GM19239 (cell line): ENCODE measurements at regions not wholly inside any gene's neighbourhood (a gene's known extent, or its start where the extent isn't known, plus 50 kb on each side); places are given as distances from the start of the nearest gene placed in this dataset.

Experiments used
- DNase-seq: peaks from one replicate; pipeline ENCODE4 v3.0.0; 2011; ENCODE audit warnings: low spot score; ENCODE audit not compliant: insufficient read length
- FAIRE-seq: peaks from 2 replicates; lab custom pipeline; 2011; peaks lifted over from hg19 to GRCh38; lab: Jason Lieb, UNC

DNA sequence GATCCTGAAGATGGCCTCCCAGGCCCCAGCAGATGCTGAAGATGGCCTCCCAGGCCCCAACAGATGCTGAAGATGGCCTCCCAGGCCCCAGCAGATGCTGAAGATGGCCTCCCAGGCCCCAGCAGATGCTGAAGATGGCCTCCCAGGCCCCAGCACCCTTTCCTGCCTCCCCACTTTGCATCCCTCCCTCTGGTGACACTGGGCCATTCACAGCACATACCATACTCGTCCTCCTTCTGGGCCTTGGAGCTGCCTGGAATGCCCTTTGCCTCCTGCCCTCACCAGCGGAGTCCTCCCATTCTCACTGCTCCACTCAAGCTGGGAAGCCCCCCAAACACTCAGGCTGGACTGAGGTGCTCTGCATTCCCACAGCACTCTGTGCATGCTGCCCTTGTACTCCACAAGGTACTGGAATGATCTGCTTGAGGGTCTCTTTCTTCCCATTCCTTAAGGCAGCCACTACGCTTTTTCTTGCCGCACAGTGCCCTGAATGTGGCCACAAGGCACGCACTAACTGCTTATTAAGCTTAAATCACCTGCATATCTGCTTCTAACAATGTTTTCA lies 550.0 kb downstream of the BNC2 start:
- DNase-seq (no peak), FAIRE-seq (no peak)

DNA sequence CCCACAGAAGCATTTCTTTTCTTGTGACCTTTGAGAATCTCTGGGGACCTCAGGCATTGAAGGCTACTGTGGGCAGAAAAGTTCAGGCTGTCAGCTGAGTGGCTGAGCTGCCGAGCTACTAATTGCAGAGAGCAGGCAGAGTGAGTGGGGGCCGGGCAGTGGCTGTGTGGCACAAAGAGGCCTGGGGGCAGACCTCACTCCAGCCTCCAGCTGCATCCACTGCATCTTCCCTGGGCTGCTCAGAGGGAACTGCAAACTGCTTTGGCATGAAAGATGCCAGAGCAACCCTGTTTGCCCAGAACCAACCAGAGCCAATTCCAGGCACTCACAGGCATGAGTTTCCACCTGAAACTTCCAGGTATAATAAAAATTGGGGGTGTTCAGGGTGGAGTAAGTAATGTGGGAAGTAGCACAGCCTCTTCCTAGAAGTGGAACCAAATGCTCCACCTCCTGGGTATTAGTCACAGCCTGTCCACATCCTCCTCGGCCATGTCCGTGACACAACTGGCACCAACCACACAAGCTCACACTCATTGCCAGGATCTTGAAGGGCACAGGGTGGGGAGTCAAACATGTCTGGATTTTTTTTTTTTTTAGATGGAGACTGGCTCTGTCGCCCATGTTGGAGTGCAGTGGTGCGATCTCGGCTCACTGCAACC lies 548.9 kb downstream of the BNC2 start:
- FAIRE-seq (no peak), DNase-seq (no peak)

DNA sequence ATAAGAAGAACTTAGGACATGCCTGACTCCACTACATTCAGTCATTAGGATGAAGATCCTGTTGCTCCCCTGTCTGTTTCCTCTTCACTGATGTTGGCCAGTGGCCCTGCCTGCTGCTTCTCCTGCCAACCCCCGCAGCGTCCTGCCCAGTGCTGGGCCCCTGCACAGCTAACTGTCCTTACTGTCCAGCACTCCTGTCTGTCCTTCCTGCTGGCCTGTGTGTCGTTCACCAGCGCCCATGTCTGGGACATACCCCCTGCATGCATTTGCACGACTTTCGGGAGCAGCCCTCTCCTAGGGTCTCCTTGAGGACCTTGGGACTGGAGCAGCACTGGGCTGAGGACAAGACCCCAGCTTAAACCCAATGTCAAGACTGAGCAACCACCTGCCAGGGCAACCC lies 547.6 kb downstream of the BNC2 start:
- FAIRE-seq: no peak
- DNase-seq: no peak

DNA sequence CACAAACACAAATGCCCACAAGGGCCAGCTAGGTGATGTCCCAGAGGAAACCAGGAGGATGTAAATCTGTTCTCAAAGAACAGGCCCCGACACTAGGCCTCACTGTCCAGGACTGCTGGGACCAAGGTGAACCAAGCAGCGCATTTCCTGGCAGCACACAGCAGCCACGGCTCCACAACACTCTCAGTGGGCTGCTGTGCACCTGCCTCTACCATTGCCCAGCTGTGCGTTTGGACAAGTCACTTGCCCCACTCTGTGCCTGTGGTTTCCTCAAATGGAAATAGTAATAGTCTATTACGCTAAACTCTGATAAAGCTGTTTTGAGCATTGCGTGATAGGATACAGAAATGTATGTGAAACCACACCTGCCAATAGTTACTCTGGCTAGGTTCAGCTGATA lies 544.5 kb downstream of the BNC2 start:
- FAIRE-seq (no peak), DNase-seq (no peak)

DNA sequence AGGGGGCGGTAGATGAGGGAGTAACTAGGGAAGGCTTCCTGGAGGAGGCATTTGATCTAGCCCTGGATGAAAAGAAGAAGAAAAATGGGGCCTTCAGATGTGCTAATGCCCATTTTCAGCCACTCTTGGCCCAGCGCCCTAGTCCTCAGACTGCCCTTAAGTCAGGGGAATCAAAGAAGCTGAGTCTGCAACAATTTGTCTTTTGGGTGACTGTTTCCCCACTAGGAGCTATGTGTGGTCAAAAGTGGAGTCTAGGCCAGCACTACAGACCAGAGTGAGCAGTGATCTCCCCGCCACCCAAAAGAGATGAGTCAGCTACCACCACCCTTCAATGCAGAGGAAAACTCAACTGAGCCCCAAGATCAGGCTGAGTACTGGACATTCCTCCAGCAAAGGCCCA lies 542.1 kb downstream of the BNC2 start:
- FAIRE-seq: no peak

GRCh38 chr9:16329671-16330113 lies 540.8 kb downstream of the BNC2 start:
- no peak for DNase-seq
- no peak for FAIRE-seq

More for the DNA sequence above, 542.1 kb downstream of the BNC2 start:
- DNase-seq: no peak

GRCh38 chr9:16331031-16331430 lies 539.4 kb downstream of the BNC2 start:
- DNase-seq (no peak), FAIRE-seq (no peak)

DNA sequence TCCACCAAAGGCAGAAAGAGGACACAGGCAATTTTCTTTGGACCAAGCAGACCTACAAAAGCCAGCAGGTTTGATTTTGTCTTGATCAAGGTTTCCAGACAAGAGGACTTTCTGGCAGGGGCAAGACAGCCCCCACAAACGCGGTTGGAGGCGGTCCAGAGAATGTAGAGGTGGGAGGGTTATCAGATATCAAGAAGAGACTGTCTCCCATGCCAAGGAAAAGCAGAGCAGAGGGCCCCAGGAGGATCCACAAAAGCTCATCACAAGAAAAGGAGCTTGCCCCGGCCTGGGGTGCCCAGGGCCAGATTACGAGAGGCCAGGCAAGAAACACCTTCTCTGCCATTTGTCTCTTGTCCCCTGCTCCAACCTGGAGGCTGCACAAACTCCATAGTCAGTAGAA lies 538.9 kb downstream of the BNC2 start:
- DNase-seq (no peak), FAIRE-seq (no peak)

DNA sequence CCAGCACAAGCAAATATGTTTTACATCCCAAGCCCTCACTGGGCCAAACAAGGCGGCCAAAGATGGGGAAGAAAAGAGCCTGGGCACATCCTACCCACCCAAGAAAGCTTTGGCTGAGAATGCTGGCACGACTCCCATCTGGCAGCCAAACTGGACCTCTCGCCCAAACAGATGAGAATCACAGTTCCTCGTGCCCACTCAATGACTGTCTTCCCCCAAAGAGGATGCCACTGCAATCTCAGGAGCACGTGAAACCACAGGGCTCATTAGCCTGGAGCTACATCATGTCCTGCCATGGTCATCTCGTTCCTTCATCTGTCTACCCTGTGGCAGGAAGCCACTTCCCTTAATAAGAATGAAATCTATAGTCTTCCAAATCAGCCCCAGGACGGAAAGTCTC lies 536.8 kb downstream of the BNC2 start:
- FAIRE-seq: no peak
- DNase-seq: no peak

GRCh38 chr9:16335788-16336580 lies 534.5 kb downstream of the BNC2 start:
- FAIRE-seq (no peak), DNase-seq (no peak)

- no peak for FAIRE-seq
- DNase-seq: no peak
These were observed 533.6 kb downstream of the BNC2 start for GRCh38 chr9:16336833-16337232.

- no peak for FAIRE-seq
- no peak for DNase-seq
These were observed 533.0 kb downstream of the BNC2 start for GRCh38 chr9:16337322-16338029.

DNA sequence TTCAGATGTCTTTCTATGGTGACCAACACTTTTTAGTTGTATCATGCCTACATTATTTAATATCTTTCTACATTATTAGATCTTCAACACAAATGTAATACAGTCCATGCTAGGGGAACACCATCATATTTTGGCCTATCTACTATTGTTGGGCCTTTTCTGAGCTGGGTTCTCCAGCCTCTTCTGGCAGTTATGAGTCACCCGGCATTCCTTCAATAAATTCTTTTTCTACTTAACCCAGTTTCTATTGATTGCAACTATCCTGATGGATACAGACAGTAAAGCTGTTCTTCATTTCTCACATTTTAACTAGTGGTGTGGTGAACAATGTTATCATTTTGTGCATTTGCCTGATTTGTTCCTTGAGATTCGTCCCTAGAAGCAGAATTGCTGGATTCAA lies 529.3 kb downstream of the BNC2 start:
- no peak for FAIRE-seq

DNA sequence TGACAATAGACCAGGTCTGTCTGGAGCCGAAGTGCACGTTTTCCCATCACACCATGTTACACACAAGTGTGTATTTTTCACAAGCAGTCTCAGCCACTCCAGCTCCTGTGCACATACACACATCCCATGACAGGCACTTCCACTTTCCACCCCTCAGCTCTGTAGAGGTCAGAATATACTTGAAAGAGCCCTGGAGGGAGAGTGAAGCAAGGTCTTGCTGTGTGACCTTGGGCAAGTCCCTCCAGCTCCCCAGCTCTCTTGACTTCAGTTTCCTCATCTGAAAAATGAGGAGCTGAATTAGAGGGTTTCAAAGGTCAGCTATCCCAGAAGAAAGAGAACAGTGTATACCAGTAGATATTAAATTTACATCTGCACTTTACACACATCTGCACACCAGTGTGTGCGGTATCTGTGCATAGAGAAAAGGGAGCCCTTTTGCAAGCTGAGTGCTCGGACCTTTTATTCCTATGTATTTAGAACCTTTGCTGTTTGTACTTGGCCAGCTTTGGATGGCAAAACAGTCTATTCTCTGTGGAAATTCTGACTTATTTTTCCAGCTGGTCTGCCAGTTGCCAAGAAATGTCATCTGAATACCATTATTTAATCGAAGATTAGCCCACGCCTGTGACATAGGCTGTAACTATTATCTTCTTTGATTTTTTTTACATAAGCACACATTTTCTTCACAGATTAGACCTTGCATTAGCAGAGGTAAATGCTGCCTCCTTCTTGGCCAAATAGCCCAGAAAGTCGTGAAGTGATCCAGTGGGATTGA lies 528.0 kb downstream of the BNC2 start:
- DNase-seq (no peak), FAIRE-seq (no peak)

More for the DNA sequence above, 529.3 kb downstream of the BNC2 start:
- DNase-seq: no peak

GRCh38 chr9:16343249-16344237 lies 526.9 kb downstream of the BNC2 start:
- FAIRE-seq (no peak), DNase-seq (no peak)

DNA sequence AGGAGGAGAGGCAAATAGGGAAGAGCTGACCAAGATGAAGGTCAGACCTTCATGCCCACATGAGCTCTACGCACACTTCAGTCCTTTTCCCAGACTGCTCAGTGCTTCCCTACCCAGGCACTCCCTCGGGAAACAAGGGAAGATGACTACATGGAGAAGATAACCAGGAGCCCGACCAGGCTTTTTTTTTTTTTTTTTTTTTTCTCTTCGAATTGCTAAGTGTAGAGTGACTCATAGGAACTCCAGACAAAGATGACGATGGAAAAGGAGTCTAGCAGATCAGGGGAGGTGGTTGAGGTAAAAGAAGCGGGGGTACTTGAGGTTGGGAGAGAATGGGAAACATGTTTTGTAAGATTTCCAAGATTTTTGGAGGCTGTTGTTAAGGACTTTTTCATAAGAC lies 526.1 kb downstream of the BNC2 start:
- no peak for DNase-seq
- no peak for FAIRE-seq

DNA sequence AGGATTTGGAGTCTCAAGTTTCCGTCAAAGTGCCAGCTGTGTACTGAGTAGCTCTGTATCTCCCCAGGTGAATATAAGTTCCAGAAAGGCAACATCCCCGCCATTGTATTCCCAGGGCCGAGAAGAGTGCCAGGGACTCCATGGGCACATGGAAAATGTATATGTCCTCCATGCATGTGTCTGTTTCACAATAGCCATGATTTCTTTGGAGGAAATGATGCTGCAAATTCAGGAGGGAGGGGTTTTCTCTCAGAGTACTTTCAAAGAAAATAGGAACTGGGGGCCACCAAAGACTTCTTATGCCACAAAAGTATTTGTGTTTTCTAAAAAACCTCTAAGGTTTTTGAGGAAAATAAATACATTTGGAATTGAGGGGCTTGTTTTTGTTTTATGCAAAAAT lies 524.6 kb downstream of the BNC2 start:
- FAIRE-seq: no peak
- DNase-seq: no peak

GRCh38 chr9:16347886-16348285 lies 522.6 kb downstream of the BNC2 start:
- no peak for DNase-seq
- FAIRE-seq: no peak

DNA sequence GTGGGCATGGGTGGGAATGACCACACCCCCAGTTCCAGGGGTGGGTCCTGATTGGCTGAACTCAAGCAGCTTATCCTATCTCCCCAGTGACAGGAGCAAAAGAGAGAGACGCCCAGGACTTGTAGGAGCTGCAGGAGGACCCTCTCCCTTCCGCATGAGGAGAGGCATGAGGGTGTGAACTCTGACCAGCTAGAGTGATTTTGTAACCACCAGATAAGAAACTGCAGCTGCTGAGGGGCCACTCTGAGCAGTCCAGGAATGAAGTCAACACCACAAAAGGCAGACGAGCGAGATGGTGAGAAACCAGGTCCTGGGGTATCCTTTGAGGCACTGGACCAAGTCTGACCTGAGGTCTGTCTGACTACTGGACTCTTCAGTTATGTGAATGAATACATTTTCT lies 521.9 kb downstream of the BNC2 start:
- FAIRE-seq (no peak), DNase-seq (no peak)
